CD14-positive monocyte (primary cell): ENCODE measurements at regions not wholly inside any gene's neighbourhood (a gene's known extent, or its start where the extent isn't known, plus 50 kb on each side); places are given as distances from the start of the nearest gene placed in this dataset.

Experiments
- DNase-seq, 3 donors: peaks; one replicate each; pipeline ENCODE4 v3.0.0-alpha.2; 2011 to 2022
- H2AFZ ChIP-seq: 2 replicates; pipeline ENCODE4 v1.6.0; 2012; ENCODE audit warnings: mild to moderate bottlenecking, low read depth, low read length, inconsistent platforms; ENCODE audit not compliant: insufficient read depth, poor library complexity, severe bottlenecking
- H3K27ac ChIP-seq, 2 donors: 1 replicate in 1 of 2; 2 replicates in 1 of 2; pipeline ENCODE4 v1.5.1; 2012 to 2013; ENCODE audit warnings: low read length in 2 of 2, control low read depth in 1 of 2, inconsistent platforms in 1 of 2, low read depth in 1 of 2, mild to moderate bottlenecking in 1 of 2
- H3K27me3 ChIP-seq, 2 donors: one replicate each; pipeline versions ENCODE4 v1.6.0 to v1.6.1; 2011 to 2013; ENCODE audit warnings: low read length in 2 of 2; ENCODE audit not compliant: control insufficient read depth in 2 of 2, insufficient read depth in 2 of 2
- H3K36me3 ChIP-seq, 2 donors: replicated peaks in 1 of 2; 1 replicate in 1 of 2; 2 replicates in 1 of 2; pipeline versions ENCODE4 v1.5.1 to v1.6.1; 2012 to 2013; ENCODE audit warnings: low read length in 2 of 2, control low read depth in 1 of 2, inconsistent platforms in 1 of 2, mild to moderate bottlenecking in 1 of 2; ENCODE audit not compliant: insufficient read depth in 2 of 2, control insufficient read depth in 1 of 2
- H3K4me1 ChIP-seq, 2 donors: 1 replicate in 1 of 2; 2 replicates in 1 of 2; pipeline versions ENCODE4 v1.5.1 to v1.6.1; 2012 to 2013; ENCODE audit warnings: low read length in 2 of 2, control low read depth in 1 of 2, inconsistent platforms in 1 of 2, mild to moderate bottlenecking in 1 of 2, moderate library complexity in 1 of 2; ENCODE audit not compliant: insufficient read depth in 2 of 2, control insufficient read depth in 1 of 2
- H3K4me2 ChIP-seq: replicated peaks from 2 replicates; pipeline ENCODE3; 2012; ENCODE audit warnings: low read length, moderate library complexity, mild to moderate bottlenecking; ENCODE audit not compliant: poor library complexity, severe bottlenecking; ENCODE audit errors: extremely low read depth
- H3K4me3 ChIP-seq, 3 experiments: fragments of 200-600 bp in 1 of 3; sonication (generic) in 1 of 3; replicated peaks in 1 of 3; 1 replicate in 2 of 3; 2 replicates in 1 of 3; pipeline ENCODE4 v1.5.1; 2011 to 2013; ENCODE audit warnings: low read length in 3 of 3, mild to moderate bottlenecking in 3 of 3, control low read depth in 2 of 3, low read depth in 2 of 3, inconsistent platforms in 1 of 3, moderate library complexity in 1 of 3
- H3K79me2 ChIP-seq: 2 replicates; pipeline ENCODE4 v1.6.0; 2012; ENCODE audit warnings: mild to moderate bottlenecking, control low read depth, inconsistent platforms, low read length, moderate library complexity; ENCODE audit not compliant: insufficient read depth
- H3K9ac ChIP-seq: 2 replicates; pipeline ENCODE4 v1.6.0; 2017; ENCODE audit warnings: low read length, mild to moderate bottlenecking; ENCODE audit not compliant: insufficient read depth, poor library complexity, severe bottlenecking
- H3K9me3 ChIP-seq, 2 donors: replicated peaks in 1 of 2; 1 replicate in 1 of 2; 2 replicates in 1 of 2; pipeline versions ENCODE4 v1.5.1 to v1.6.1; 2012 to 2013; ENCODE audit warnings: low read length in 2 of 2, control low read depth in 1 of 2; ENCODE audit not compliant: control insufficient read depth in 1 of 2, insufficient read depth in 1 of 2
- H4K20me1 ChIP-seq: 2 replicates; pipeline ENCODE4 v1.6.0; 2012; ENCODE audit warnings: mild to moderate bottlenecking, low read length, control low read depth, moderate library complexity; ENCODE audit not compliant: insufficient read depth
- H3K27ac Mint-ChIP-seq, 7 donors: one replicate each; pipeline ENCODE4 v1.8.0; 2020; ENCODE audit warnings: mild to moderate bottlenecking in 7 of 7, mixed read lengths in 7 of 7, moderate library complexity in 6 of 7, inconsistent platforms in 2 of 7
- H3K27me3 Mint-ChIP-seq, 3 donors: one replicate each; pipeline ENCODE4 v1.8.0; 2021 to 2022; ENCODE audit warnings: low read depth in 3 of 3, mild to moderate bottlenecking in 3 of 3, mixed read lengths in 3 of 3, moderate library complexity in 3 of 3, inconsistent platforms in 1 of 3
- H3K36me3 Mint-ChIP-seq, 2 donors: one replicate each; pipeline ENCODE4 v1.8.0; 2020; ENCODE audit warnings: mixed read lengths in 2 of 2, inconsistent platforms in 1 of 2, mild to moderate bottlenecking in 1 of 2
- H3K4me1 Mint-ChIP-seq: one replicate; pipeline ENCODE4 v1.8.0; 2020; ENCODE audit warnings: mild to moderate bottlenecking, mixed read lengths
- H3K4me3 Mint-ChIP-seq, 2 donors: one replicate each; pipeline ENCODE4 v1.8.0; 2020; ENCODE audit warnings: mild to moderate bottlenecking in 2 of 2, mixed read lengths in 2 of 2, moderate library complexity in 1 of 2
- H3K9me3 Mint-ChIP-seq, 7 donors: one replicate each; pipeline ENCODE4 v1.8.0; 2020 to 2022; ENCODE audit warnings: mixed read lengths in 7 of 7, mild to moderate bottlenecking in 6 of 7, moderate library complexity in 6 of 7, inconsistent platforms in 2 of 7
- CTCF ChIP-seq: fragments of 200-600 bp; IDR thresholded peaks from one replicate; pipeline ENCODE4 v1.8.0; 2022; ENCODE audit warnings: antibody characterized with exemption, mild to moderate bottlenecking
- WGBS: methylation state at CpG from one replicate; pipeline ENCODE4 v1.1.5; 2013; ENCODE audit warnings: missing lambda C conversion rate; ENCODE audit not compliant: insufficient coverage; 5-methylcytosine and 5-hydroxymethylcytosine counted together
- intact Hi-C, 2 donors: fragments of 100-400 bp; cut with micrococcal nuclease; formaldehyde crosslinking; loops; one replicate each; pipeline versions ENCODE4 v1.15.0 to v1.15.1; 2023

DNA sequence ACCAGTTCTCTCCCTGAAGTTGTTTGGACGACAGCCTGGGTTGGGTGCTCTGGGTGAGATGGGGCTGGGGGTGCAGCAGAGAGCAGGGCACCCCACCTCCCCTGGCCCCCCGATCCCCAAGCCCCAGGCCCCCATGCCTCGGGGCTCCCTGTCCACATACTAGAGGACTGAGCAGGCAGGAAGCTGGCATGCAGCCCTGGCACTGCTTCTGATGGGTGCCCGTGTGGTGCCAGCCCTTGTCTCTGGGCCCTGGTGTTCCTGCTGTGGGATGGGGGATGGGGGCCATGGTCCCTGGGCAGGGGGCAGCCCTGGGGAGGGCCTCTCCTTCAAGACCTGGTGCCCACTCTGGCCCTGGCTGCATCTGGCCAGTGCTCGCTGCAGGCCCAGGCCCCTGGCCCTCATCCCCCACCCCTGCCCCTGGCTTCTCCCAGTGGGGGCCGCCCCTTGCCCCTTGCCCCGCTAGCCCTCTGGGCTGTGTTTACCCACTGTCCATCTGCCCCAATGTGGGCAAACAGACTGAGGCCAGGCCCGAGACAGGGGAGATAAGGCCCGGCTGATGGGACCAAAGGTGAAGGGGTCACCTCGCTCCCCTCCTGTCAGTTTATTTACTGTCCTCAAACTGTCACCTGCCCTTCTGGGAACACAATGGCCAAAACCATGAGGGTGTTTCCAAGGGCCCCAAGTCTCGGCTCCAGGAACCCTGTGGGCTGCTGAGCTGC lies 67.3 kb upstream of the RXRA start:
- no peak overlapping the region for H3K4me2 ChIP-seq
- peaks cover 0 to 4% (median 0%) of the 10 kb centered on the region in 7 donors for H3K9me3 Mint-ChIP-seq
- H3K27ac Mint-ChIP-seq: no peak overlapping the region
- H3K27me3 Mint-ChIP-seq: peaks cover 14 to 27% (median 17%) of the 10 kb centered on the region in 3 donors
- H3K27me3 ChIP-seq: peaks cover 0 to 10% of the 10 kb centered on the region in 2 donors
- DNase-seq: no peak
- no peak overlapping the region for H2AFZ ChIP-seq
- H3K4me3 ChIP-seq: no peak overlapping the region
- no peak overlapping the region for H3K27ac ChIP-seq
- intact Hi-C loops: no loop called here
- no peaks in the 10 kb centered on the region for H3K36me3 Mint-ChIP-seq
- H3K4me1 Mint-ChIP-seq: peaks cover 2% of the 10 kb centered on the region
- no peaks in the 10 kb centered on the region for H3K9me3 ChIP-seq
- no peaks in the 10 kb centered on the region for H3K36me3 ChIP-seq
- H3K79me2 ChIP-seq: no peaks in the 10 kb centered on the region
- H3K4me3 Mint-ChIP-seq: no peak overlapping the region
- H3K9ac ChIP-seq: no peak overlapping the region
- H3K4me1 ChIP-seq: no peaks in the 10 kb centered on the region
- TF ChIP-seq CTCF: no peak
- no peaks in the 10 kb centered on the region for H4K20me1 ChIP-seq
- 91% methylated on average over 6 of the region's 11 CpGs for WGBS

GRCh38 chr9:134259708-134260107 lies 66.5 kb upstream of the RXRA start:
- no peak for TF ChIP-seq CTCF
- Histone ChIP-seq H3K27ac (no peak overlapping the region), H3K4me2 (no peak overlapping the region), H3K4me3 (no peak overlapping the region), H3K9me3 (no peaks in the 10 kb centered on the region), H3K27me3 (peaks cover 0 to 17% of the 10 kb centered on the region in 2 donors), H3K9ac (no peak overlapping the region), H3K79me2 (no peaks in the 10 kb centered on the region), H3K4me1 (no peaks in the 10 kb centered on the region), H3K36me3 (no peaks in the 10 kb centered on the region), H4K20me1 (no peaks in the 10 kb centered on the region), H2AFZ (no peak overlapping the region)
- no peaks in the 10 kb centered on the region for H3K36me3 Mint-ChIP-seq
- H3K27me3 Mint-ChIP-seq: peaks cover 18 to 30% (median 20%) of the 10 kb centered on the region in 3 donors
- H3K27ac Mint-ChIP-seq: no peak overlapping the region
- H3K4me3 Mint-ChIP-seq: no peak overlapping the region
- H3K4me1 Mint-ChIP-seq: peaks cover 2% of the 10 kb centered on the region
- H3K9me3 Mint-ChIP-seq: peaks cover 0 to 4% (median 0%) of the 10 kb centered on the region in 7 donors
- DNase-seq: no peak
- intact Hi-C loops: no loop called here
- 95% methylated on average over 14 of the region's 14 CpGs for WGBS
